Lung (tissue), 11 donors: ENCODE measurements at regions not wholly inside any gene's neighbourhood (a gene's known extent, or its start where the extent isn't known, plus 50 kb on each side); places are given as distances from the start of the nearest gene placed in this dataset.

Experiments
- ATAC-seq: fragments of 200-7000 bp; cut with Tn5 transposase; one replicate; pipeline ENCODE4 v1.9.1; 2020; ENCODE audit warnings: moderate number of reproducible peaks; ENCODE audit not compliant: insufficient read depth, low FRiP score
- DNase-seq, 3 donors: peaks; one replicate each; pipeline ENCODE4 v3.0.0-alpha.2; 2013 to 2017
- H3K27ac ChIP-seq, 2 donors: one replicate each; pipeline ENCODE4 v1.5.1; 2013; ENCODE audit warnings: mild to moderate bottlenecking in 2 of 2, moderate library complexity in 2 of 2, control low read depth in 1 of 2, inconsistent platforms in 1 of 2, low read depth in 1 of 2, low read length in 1 of 2
- H3K27me3 ChIP-seq, 3 donors: one replicate each; pipeline ENCODE4 v1.5.1; 2013; ENCODE audit warnings: low read length in 2 of 3; ENCODE audit not compliant: control insufficient read depth in 3 of 3, insufficient read depth in 3 of 3
- H3K36me3 ChIP-seq, 4 donors: one replicate each; pipeline ENCODE4 v1.5.1; 2013; ENCODE audit warnings: low read length in 4 of 4, mild to moderate bottlenecking in 1 of 4, moderate library complexity in 1 of 4; ENCODE audit not compliant: control insufficient read depth in 4 of 4, insufficient read depth in 4 of 4
- H3K4me1 ChIP-seq, 5 donors: one replicate each; pipeline ENCODE4 v1.5.1; 2013; ENCODE audit warnings: low read length in 5 of 5, mild to moderate bottlenecking in 2 of 5, moderate library complexity in 1 of 5; ENCODE audit not compliant: control insufficient read depth in 5 of 5, insufficient read depth in 5 of 5
- H3K4me3 ChIP-seq: one replicate; pipeline ENCODE4 v1.5.1; 2013; ENCODE audit warnings: mild to moderate bottlenecking, control low read depth, moderate library complexity
- H3K9ac ChIP-seq, 2 donors: one replicate each; pipeline ENCODE4 v1.5.1; 2013; ENCODE audit warnings: low read length in 2 of 2, control low read depth in 1 of 2; ENCODE audit not compliant: insufficient read depth in 1 of 2
- H3K9me3 ChIP-seq, 4 donors: one replicate each; pipeline ENCODE4 v1.5.1; 2013; ENCODE audit warnings: low read length in 3 of 4, mild to moderate bottlenecking in 1 of 4, moderate library complexity in 1 of 4; ENCODE audit not compliant: control insufficient read depth in 4 of 4, insufficient read depth in 3 of 4
- CTCF ChIP-seq: IDR thresholded peaks from 2 replicates; pipeline ENCODE4 v1.5.1; 2012; ENCODE audit warnings: mild to moderate bottlenecking; ENCODE audit errors: control extremely low read depth, extremely low read depth
- WGBS, 2 donors: extraction: QIAGEN DNeasy Blood & Tissue Kit; methylation state at CpG; one replicate each; pipeline ENCODE4 v1.1.7; 2013; 5-methylcytosine and 5-hydroxymethylcytosine counted together
- donor health status: control.
- donor health status: control.
- donor health status: Bipolar disorder and iron deficiency.
- donor health status: healthy.
- donor health status: DM: yes; HTN: yes; CAD: no.

GRCh38 chr18:42137693-42138375 lies 182.8 kb downstream of the PIK3C3 start:
- H3K27me3 ChIP-seq = no peaks in the 10 kb centered on the region
- TF ChIP-seq CTCF = no peak
- no peak overlapping the region for H3K27ac ChIP-seq
- H3K36me3 ChIP-seq = no peaks in the 10 kb centered on the region
- WGBS, 2 donors = 80 to 83% methylated on average over 3 of the region's 3 CpGs
- peaks cover 0 to 22% (median 6%) of the 10 kb centered on the region in 4 donors for H3K9me3 ChIP-seq
- DNase-seq = no peak
- no peak overlapping the region for H3K4me3 ChIP-seq
- no peaks in the 10 kb centered on the region for H3K4me1 ChIP-seq
- ATAC-seq = no peak
- H3K9ac ChIP-seq = no peak overlapping the region

GRCh38 chr18:42141439-42141838 lies 186.4 kb downstream of the PIK3C3 start:
- WGBS, 2 donors = 7 to 68% methylated on average over 1 of the region's 1 CpG
- Histone ChIP-seq H3K4me3 (no peak overlapping the region), H3K4me1 (no peaks in the 10 kb centered on the region), H3K27ac (no peak overlapping the region), H3K36me3 (no peaks in the 10 kb centered on the region), H3K9me3 (peaks cover 0 to 22% (median 8%) of the 10 kb centered on the region in 4 donors), H3K27me3 (no peaks in the 10 kb centered on the region), H3K9ac (no peak overlapping the region)
- no peak for ATAC-seq
- TF ChIP-seq CTCF = no peak
- DNase-seq = no peak

GRCh38 chr18:42155024-42155423 lies 200.0 kb downstream of the PIK3C3 start:
- DNase-seq (no peak), ATAC-seq (no peak)
- Histone ChIP-seq H3K9me3 (no peaks in the 10 kb centered on the region), H3K36me3 (no peaks in the 10 kb centered on the region), H3K4me3 (no peak overlapping the region), H3K27ac (no peak overlapping the region), H3K9ac (no peak overlapping the region), H3K4me1 (peaks cover 0 to 16% (median 0%) of the 10 kb centered on the region in 5 donors), H3K27me3 (no peaks in the 10 kb centered on the region)
- TF ChIP-seq CTCF = no peak

- H3K9ac ChIP-seq = no peak overlapping the region
- no peaks in the 10 kb centered on the region for H3K9me3 ChIP-seq
- ATAC-seq = no peak
- DNase-seq = no peak
- no peaks in the 10 kb centered on the region for H3K27me3 ChIP-seq
- no peak for TF ChIP-seq CTCF
- no peak overlapping the region for H3K4me3 ChIP-seq
- peaks cover 0 to 16% (median 0%) of the 10 kb centered on the region in 5 donors for H3K4me1 ChIP-seq
- no peak overlapping the region for H3K27ac ChIP-seq
- H3K36me3 ChIP-seq = no peaks in the 10 kb centered on the region
Measured at GRCh38 chr18:42156281-42156680, 201.2 kb downstream of the PIK3C3 start.
